ENCODE measurements at regions not wholly inside any gene's neighbourhood (a gene's known extent, or its start where the extent isn't known, plus 50 kb on each side); places are given as distances from the start of the nearest gene placed in this dataset.

DNA sequence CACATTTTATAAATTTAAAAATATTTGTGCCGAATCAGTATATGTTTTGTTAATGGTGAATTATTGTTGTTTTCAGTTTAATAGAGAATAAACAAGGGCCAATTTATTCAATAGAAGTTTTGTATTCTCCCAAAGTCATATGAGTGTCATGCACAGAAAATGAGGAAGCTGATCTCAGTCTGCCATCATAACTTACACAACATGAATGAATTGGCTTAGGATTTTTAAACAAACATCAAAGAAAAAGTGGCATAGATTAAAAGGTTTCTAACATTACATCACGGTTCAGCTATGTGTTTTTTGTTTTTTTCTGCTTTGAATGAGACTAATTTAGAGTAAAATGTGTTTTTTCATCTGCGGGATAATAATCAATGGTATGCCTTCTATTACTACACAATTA is 123.4 kb upstream of the CTNNA2 start:
- Histone ChIP-seq H3F3A (ENCODE audit: insufficient read depth, low read depth) (no peaks in the 10 kb centered on the region), H3K79me2 (ENCODE audit: low read depth) (no peaks in the 10 kb centered on the region), H4K20me1 (ENCODE audit: insufficient read depth) (no peaks in the 10 kb centered on the region; the same call in 1 of the 2 replicates), H3K27me3 (ENCODE audit: insufficient read depth, low read depth) (no peaks in the 10 kb centered on the region), H3K9me3 (ENCODE audit: insufficient read depth, low read depth) (no peaks in the 10 kb centered on the region), H3K27ac (no peak overlapping the region), H3K4me1 (replicated peaks; ENCODE audit: insufficient read depth) (no peaks in the 10 kb centered on the region), H3K36me3 (ENCODE audit: low read depth) (no peaks in the 10 kb centered on the region), H3K9me2 (ENCODE audit: insufficient read depth) (no peaks in the 10 kb centered on the region), H2AFZ (no peak overlapping the region), H3K4me3 (no peak overlapping the region), H3K4me2 (no peak overlapping the region)
- DNase-seq = no peak
- TF ChIP-seq EZH2 (IDR thresholded peaks at IDR 0.05; ENCODE audit: low read depth) = no peak
- TF ChIP-seq, protein P1, sequence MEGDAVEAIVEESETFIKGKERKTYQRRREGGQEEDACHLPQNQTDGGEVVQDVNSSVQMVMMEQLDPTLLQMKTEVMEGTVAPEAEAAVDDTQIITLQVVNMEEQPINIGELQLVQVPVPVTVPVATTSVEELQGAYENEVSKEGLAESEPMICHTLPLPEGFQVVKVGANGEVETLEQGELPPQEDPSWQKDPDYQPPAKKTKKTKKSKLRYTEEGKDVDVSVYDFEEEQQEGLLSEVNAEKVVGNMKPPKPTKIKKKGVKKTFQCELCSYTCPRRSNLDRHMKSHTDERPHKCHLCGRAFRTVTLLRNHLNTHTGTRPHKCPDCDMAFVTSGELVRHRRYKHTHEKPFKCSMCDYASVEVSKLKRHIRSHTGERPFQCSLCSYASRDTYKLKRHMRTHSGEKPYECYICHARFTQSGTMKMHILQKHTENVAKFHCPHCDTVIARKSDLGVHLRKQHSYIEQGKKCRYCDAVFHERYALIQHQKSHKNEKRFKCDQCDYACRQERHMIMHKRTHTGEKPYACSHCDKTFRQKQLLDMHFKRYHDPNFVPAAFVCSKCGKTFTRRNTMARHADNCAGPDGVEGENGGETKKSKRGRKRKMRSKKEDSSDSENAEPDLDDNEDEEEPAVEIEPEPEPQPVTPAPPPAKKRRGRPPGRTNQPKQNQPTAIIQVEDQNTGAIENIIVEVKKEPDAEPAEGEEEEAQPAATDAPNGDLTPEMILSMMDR (conservative IDR thresholded peaks at IDR 0.05) = no peak
- no TSS peak for BruUV-seq (replicated peaks)
- POLR2A ChIA-PET (ENCODE audit: unreplicated experiment) = no interaction called here
- CTCF ChIA-PET = no interaction called here
- intact Hi-C loops (cut with micrococcal nuclease; ENCODE audit: unreplicated experiment) = no loop called here

DNA sequence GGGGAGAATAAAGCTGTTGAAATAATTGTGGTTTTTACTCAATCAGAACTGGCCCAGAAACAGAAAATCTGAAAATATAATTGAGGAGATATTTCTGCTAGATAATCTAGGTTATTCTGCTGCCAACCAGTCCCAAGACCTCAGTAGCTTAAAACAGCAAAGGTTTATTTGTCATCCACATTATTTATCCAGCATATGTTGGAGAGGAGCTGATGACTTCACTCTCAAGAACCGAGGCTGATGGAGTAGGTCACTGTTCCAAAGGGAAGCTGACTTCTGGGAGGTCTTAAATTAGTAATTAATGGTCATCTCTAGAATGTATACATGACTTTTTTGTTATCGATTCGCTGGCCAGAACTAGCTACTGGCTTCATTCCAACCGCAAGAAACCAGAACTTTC is 124.8 kb upstream of the CTNNA2 start:
- TF ChIP-seq EZH2 (IDR thresholded peaks at IDR 0.05; ENCODE audit: low read depth) = no peak
- TF ChIP-seq, protein P1 (conservative IDR thresholded peaks at IDR 0.05) = no peak
- H3K36me3 ChIP-seq (ENCODE audit: low read depth) = no peaks in the 10 kb centered on the region
- intact Hi-C loops (cut with micrococcal nuclease; ENCODE audit: unreplicated experiment) = no loop called here
- ChIA-PET CTCF (no interaction called here), POLR2A (ENCODE audit: unreplicated experiment) (no interaction called here)
- H3K27me3 ChIP-seq (ENCODE audit: insufficient read depth, low read depth) = peaks cover 3% of the 10 kb centered on the region; the same call in 1 of the 2 replicates
- no peaks in the 10 kb centered on the region for H3F3A ChIP-seq (ENCODE audit: insufficient read depth, low read depth)
- no peak overlapping the region for H3K4me2 ChIP-seq
- H3K9me2 ChIP-seq (ENCODE audit: insufficient read depth) = no peaks in the 10 kb centered on the region
- no peaks in the 10 kb centered on the region for H4K20me1 ChIP-seq (ENCODE audit: insufficient read depth)
- no peak overlapping the region for H2AFZ ChIP-seq
- H3K79me2 ChIP-seq (ENCODE audit: low read depth) = no peaks in the 10 kb centered on the region
- no peaks in the 10 kb centered on the region for H3K4me1 ChIP-seq (replicated peaks; ENCODE audit: insufficient read depth)
- no peak overlapping the region for H3K27ac ChIP-seq
- H3K9me3 ChIP-seq (ENCODE audit: insufficient read depth, low read depth) = no peaks in the 10 kb centered on the region
- BruUV-seq (replicated peaks) = no TSS peak
- H3K4me3 ChIP-seq = no peak overlapping the region
- DNase-seq = no peak

DNA sequence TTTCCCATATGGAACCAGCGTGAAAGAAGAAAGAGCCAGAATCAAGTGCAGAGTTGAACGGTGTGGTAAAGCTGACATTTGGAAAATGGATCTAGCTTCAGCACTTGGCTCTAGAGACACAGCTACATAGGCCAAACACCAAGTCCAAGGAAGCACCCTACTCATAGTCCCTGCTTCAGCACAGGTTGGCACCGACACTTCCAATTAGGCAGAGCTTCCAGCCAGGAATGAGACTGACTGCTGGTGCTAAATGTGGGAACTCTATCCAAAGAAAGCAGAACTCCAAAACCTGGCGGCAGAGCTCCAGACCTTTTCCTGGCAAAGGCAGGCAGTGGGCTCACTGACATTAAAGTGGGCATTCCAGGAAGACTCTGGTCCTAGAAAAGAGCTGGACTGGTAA is 125.4 kb upstream of the CTNNA2 start:
- POLR2A ChIA-PET (ENCODE audit: unreplicated experiment) = no interaction called here
- Histone ChIP-seq H3K9me3 (ENCODE audit: insufficient read depth, low read depth) (no peaks in the 10 kb centered on the region), H4K20me1 (ENCODE audit: insufficient read depth) (no peaks in the 10 kb centered on the region), H3K9me2 (ENCODE audit: insufficient read depth) (no peaks in the 10 kb centered on the region), H3K79me2 (ENCODE audit: low read depth) (no peaks in the 10 kb centered on the region), H3K27ac (no peak overlapping the region), H2AFZ (no peak overlapping the region), H3K4me1 (replicated peaks; ENCODE audit: insufficient read depth) (no peaks in the 10 kb centered on the region), H3K4me3 (no peak overlapping the region), H3F3A (ENCODE audit: insufficient read depth, low read depth) (no peaks in the 10 kb centered on the region), H3K36me3 (ENCODE audit: low read depth) (no peaks in the 10 kb centered on the region), H3K4me2 (no peak overlapping the region), H3K27me3 (ENCODE audit: insufficient read depth, low read depth) (peaks cover 3% of the 10 kb centered on the region; the same call in 1 of the 2 replicates)
- BruUV-seq (replicated peaks) = no TSS peak
- TF ChIP-seq, protein P1 (conservative IDR thresholded peaks at IDR 0.05) = no peak
- TF ChIP-seq EZH2 (IDR thresholded peaks at IDR 0.05; ENCODE audit: low read depth) = no peak
- intact Hi-C loops (cut with micrococcal nuclease; ENCODE audit: unreplicated experiment) = no loop called here
- DNase-seq = no peak
- CTCF ChIA-PET = no interaction called here

Data from PC-9 (cell line).